ENCODE measurements at regions not wholly inside any gene's neighbourhood (a gene's known extent, or its start where the extent isn't known, plus 50 kb on each side); places are given as distances from the start of the nearest gene placed in this dataset.

- H3K4me1 ChIP-seq (ENCODE audit: control insufficient read depth, insufficient read depth, low read length, poor library complexity, severe bottlenecking), result peaks cover 58% of the 10 kb centered on the region
- no peaks in the 10 kb centered on the region for H3K9me3 ChIP-seq (ENCODE audit: control insufficient read depth, low read length)
- H3K36me3 ChIP-seq (ENCODE audit: control insufficient read depth, insufficient read depth, low read length), result no peaks in the 10 kb centered on the region
- H3K27ac ChIP-seq (ENCODE audit: insufficient read depth, low read length, poor library complexity, severe bottlenecking), result no peak overlapping the region
- no peak overlapping the region for H3K4me3 ChIP-seq (ENCODE audit: insufficient read depth, low read depth, low read length, poor library complexity, severe bottlenecking)
- no peak for DNase-seq
- no peaks in the 10 kb centered on the region for H3K27me3 ChIP-seq (replicated peaks; ENCODE audit: control insufficient read depth, insufficient read depth, low read length, poor library complexity, severe bottlenecking)
These were observed 153.3 kb downstream of the TOMM20 start for GRCh38 chr1:234975122-234975940.

GRCh38 chr1:234973426-234974250 is 155.0 kb downstream of the TOMM20 start:
- Histone ChIP-seq H3K36me3 (ENCODE audit: control insufficient read depth, insufficient read depth, low read length) (no peaks in the 10 kb centered on the region), H3K4me3 (ENCODE audit: insufficient read depth, low read depth, low read length, poor library complexity, severe bottlenecking) (no peak overlapping the region), H3K27me3 (replicated peaks; ENCODE audit: control insufficient read depth, insufficient read depth, low read length, poor library complexity, severe bottlenecking) (no peaks in the 10 kb centered on the region), H3K27ac (ENCODE audit: insufficient read depth, low read length, poor library complexity, severe bottlenecking) (no peak overlapping the region), H3K9me3 (ENCODE audit: control insufficient read depth, low read length) (no peaks in the 10 kb centered on the region), H3K4me1 (ENCODE audit: control insufficient read depth, insufficient read depth, low read length, poor library complexity, severe bottlenecking) (peaks cover 46% of the 10 kb centered on the region)
- DNase-seq, result no peak

GRCh38 chr1:234972411-234973191 is 156.0 kb downstream of the TOMM20 start:
- H3K4me1 ChIP-seq (ENCODE audit: control insufficient read depth, insufficient read depth, low read length, poor library complexity, severe bottlenecking), result peaks cover 35% of the 10 kb centered on the region
- H3K9me3 ChIP-seq (ENCODE audit: control insufficient read depth, low read length), result no peaks in the 10 kb centered on the region
- no peaks in the 10 kb centered on the region for H3K27me3 ChIP-seq (replicated peaks; ENCODE audit: control insufficient read depth, insufficient read depth, low read length, poor library complexity, severe bottlenecking)
- no peak overlapping the region for H3K4me3 ChIP-seq (ENCODE audit: insufficient read depth, low read depth, low read length, poor library complexity, severe bottlenecking)
- no peak for DNase-seq
- H3K27ac ChIP-seq (ENCODE audit: insufficient read depth, low read length, poor library complexity, severe bottlenecking), result no peak overlapping the region
- no peaks in the 10 kb centered on the region for H3K36me3 ChIP-seq (ENCODE audit: control insufficient read depth, insufficient read depth, low read length)

- Histone ChIP-seq H3K27me3 (replicated peaks; ENCODE audit: control insufficient read depth, insufficient read depth, low read length, poor library complexity, severe bottlenecking) (no peaks in the 10 kb centered on the region), H3K4me3 (ENCODE audit: insufficient read depth, low read depth, low read length, poor library complexity, severe bottlenecking) (no peak overlapping the region), H3K36me3 (ENCODE audit: control insufficient read depth, insufficient read depth, low read length) (no peaks in the 10 kb centered on the region), H3K4me1 (ENCODE audit: control insufficient read depth, insufficient read depth, low read length, poor library complexity, severe bottlenecking) (peaks cover 31% of the 10 kb centered on the region), H3K27ac (ENCODE audit: insufficient read depth, low read length, poor library complexity, severe bottlenecking) (peak overlapping the region; percentile 44), H3K9me3 (ENCODE audit: control insufficient read depth, low read length) (no peaks in the 10 kb centered on the region)
- no peak for DNase-seq
These were observed 156.9 kb downstream of the TOMM20 start for GRCh38 chr1:234971586-234972297.

- peaks cover 31% of the 10 kb centered on the region for H3K4me1 ChIP-seq (ENCODE audit: control insufficient read depth, insufficient read depth, low read length, poor library complexity, severe bottlenecking)
- H3K27ac ChIP-seq (ENCODE audit: insufficient read depth, low read length, poor library complexity, severe bottlenecking), result peak overlapping the region; percentile 44
- no peak overlapping the region for H3K4me3 ChIP-seq (ENCODE audit: insufficient read depth, low read depth, low read length, poor library complexity, severe bottlenecking)
These were observed 157.7 kb downstream of the TOMM20 start for GRCh38 chr1:234970731-234971476.

GRCh38 chr1:234970401-234970730 is 158.3 kb downstream of the TOMM20 start:
- H3K27ac ChIP-seq (ENCODE audit: insufficient read depth, low read length, poor library complexity, severe bottlenecking), result no peak overlapping the region
- no peaks in the 10 kb centered on the region for H3K27me3 ChIP-seq (replicated peaks; ENCODE audit: control insufficient read depth, insufficient read depth, low read length, poor library complexity, severe bottlenecking)
- no peak for DNase-seq
- H3K36me3 ChIP-seq (ENCODE audit: control insufficient read depth, insufficient read depth, low read length), result no peaks in the 10 kb centered on the region
- H3K4me1 ChIP-seq (ENCODE audit: control insufficient read depth, insufficient read depth, low read length, poor library complexity, severe bottlenecking), result peaks cover 34% of the 10 kb centered on the region
- H3K4me3 ChIP-seq (ENCODE audit: insufficient read depth, low read depth, low read length, poor library complexity, severe bottlenecking), result no peak overlapping the region
- no peaks in the 10 kb centered on the region for H3K9me3 ChIP-seq (ENCODE audit: control insufficient read depth, low read length)

More at GRCh38 chr1:234970731-234971476, 157.7 kb downstream of the TOMM20 start:
- no peak for DNase-seq
- Histone ChIP-seq H3K9me3 (ENCODE audit: control insufficient read depth, low read length) (no peaks in the 10 kb centered on the region), H3K36me3 (ENCODE audit: control insufficient read depth, insufficient read depth, low read length) (no peaks in the 10 kb centered on the region), H3K27me3 (replicated peaks; ENCODE audit: control insufficient read depth, insufficient read depth, low read length, poor library complexity, severe bottlenecking) (no peaks in the 10 kb centered on the region)

GRCh38 chr1:234969581-234970400 is 158.8 kb downstream of the TOMM20 start:
- Histone ChIP-seq H3K36me3 (ENCODE audit: control insufficient read depth, insufficient read depth, low read length) (no peaks in the 10 kb centered on the region), H3K27ac (ENCODE audit: insufficient read depth, low read length, poor library complexity, severe bottlenecking) (no peak overlapping the region), H3K4me3 (ENCODE audit: insufficient read depth, low read depth, low read length, poor library complexity, severe bottlenecking) (peak overlapping the region; percentile 11), H3K9me3 (ENCODE audit: control insufficient read depth, low read length) (no peaks in the 10 kb centered on the region), H3K4me1 (ENCODE audit: control insufficient read depth, insufficient read depth, low read length, poor library complexity, severe bottlenecking) (peaks cover 40% of the 10 kb centered on the region), H3K27me3 (replicated peaks; ENCODE audit: control insufficient read depth, insufficient read depth, low read length, poor library complexity, severe bottlenecking) (no peaks in the 10 kb centered on the region)
- DNase-seq, result no peak

- Histone ChIP-seq H3K9me3 (ENCODE audit: control insufficient read depth, low read length) (no peaks in the 10 kb centered on the region), H3K27ac (ENCODE audit: insufficient read depth, low read length, poor library complexity, severe bottlenecking) (no peak overlapping the region), H3K4me1 (ENCODE audit: control insufficient read depth, insufficient read depth, low read length, poor library complexity, severe bottlenecking) (peaks cover 47% of the 10 kb centered on the region), H3K4me3 (ENCODE audit: insufficient read depth, low read depth, low read length, poor library complexity, severe bottlenecking) (no peak overlapping the region), H3K36me3 (ENCODE audit: control insufficient read depth, insufficient read depth, low read length) (no peaks in the 10 kb centered on the region), H3K27me3 (replicated peaks; ENCODE audit: control insufficient read depth, insufficient read depth, low read length, poor library complexity, severe bottlenecking) (no peaks in the 10 kb centered on the region)
- DNase-seq, result no peak
These were observed 159.6 kb downstream of the TOMM20 start for GRCh38 chr1:234969011-234969441.

Data from effector memory CD4-positive, alpha-beta T cell (primary cell).